ENCODE measurements at regions not wholly inside any gene's neighbourhood (a gene's known extent, or its start where the extent isn't known, plus 50 kb on each side); places are given as distances from the start of the nearest gene placed in this dataset.

DNA sequence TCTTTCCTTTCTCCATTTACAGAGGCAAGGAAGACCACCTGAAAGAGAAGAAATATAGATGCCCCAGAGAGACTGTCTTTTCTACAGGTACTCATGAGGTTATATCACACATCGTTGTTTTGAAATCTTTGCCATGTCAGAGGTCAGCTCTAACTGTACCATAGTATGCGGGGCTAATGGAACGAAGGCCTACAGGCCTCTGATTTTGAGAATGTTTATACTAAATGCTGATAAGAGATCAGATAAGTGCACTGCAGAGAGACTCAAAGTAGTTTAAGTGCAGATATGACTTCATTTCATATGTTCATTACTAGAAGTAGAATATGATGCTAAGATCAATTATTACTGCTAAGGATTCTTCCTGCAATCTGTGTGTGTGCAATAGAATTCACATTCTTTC lies 1005.0 kb downstream of the GALC start:
- Histone ChIP-seq H3K4me3 (no peak overlapping the region), H3K36me3 (no peaks in the 10 kb centered on the region), H3K27me3 (no peaks in the 10 kb centered on the region), H3K9me3 (no peaks in the 10 kb centered on the region), H3K27ac (no peak overlapping the region), H3K4me1 (no peaks in the 10 kb centered on the region)
- no peak for TF ChIP-seq POLR2A (IDR thresholded peaks at IDR 0.05)
- TF ChIP-seq, protein P1, sequence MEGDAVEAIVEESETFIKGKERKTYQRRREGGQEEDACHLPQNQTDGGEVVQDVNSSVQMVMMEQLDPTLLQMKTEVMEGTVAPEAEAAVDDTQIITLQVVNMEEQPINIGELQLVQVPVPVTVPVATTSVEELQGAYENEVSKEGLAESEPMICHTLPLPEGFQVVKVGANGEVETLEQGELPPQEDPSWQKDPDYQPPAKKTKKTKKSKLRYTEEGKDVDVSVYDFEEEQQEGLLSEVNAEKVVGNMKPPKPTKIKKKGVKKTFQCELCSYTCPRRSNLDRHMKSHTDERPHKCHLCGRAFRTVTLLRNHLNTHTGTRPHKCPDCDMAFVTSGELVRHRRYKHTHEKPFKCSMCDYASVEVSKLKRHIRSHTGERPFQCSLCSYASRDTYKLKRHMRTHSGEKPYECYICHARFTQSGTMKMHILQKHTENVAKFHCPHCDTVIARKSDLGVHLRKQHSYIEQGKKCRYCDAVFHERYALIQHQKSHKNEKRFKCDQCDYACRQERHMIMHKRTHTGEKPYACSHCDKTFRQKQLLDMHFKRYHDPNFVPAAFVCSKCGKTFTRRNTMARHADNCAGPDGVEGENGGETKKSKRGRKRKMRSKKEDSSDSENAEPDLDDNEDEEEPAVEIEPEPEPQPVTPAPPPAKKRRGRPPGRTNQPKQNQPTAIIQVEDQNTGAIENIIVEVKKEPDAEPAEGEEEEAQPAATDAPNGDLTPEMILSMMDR (IDR thresholded peaks at IDR 0.05): no peak
- ATAC-seq (no peak), DNase-seq (no peak)
- intact Hi-C loops (cut with DNase I): no loop called here
- 24% methylated on average over 3 of the region's 3 CpGs for WGBS (ENCODE audit: insufficient coverage, low coverage, low lambda C conversion rate, missing lambda C conversion rate)

DNA sequence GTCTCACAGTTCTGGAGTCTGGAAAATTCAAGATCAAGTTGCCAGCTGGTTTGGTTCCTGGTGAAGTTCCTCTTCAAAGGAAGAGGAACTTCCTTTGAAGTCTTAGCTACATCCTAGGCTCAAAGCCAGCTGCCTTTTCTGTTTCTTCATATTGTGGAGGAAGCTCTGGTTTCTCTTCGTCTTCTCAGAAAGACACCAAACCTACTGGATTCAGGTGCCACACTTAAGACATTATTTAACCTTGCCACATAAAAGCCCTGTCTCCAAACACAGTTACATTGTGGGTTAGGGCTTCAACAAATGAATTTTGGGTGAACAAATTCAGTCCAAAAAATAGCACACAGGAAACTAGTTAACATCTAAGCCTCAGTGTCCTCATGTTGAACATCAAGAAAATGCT lies 1019.8 kb downstream of the GALC start:
- DNase-seq (no peak), ATAC-seq (no peak)
- intact Hi-C loops (cut with DNase I): no loop called here
- Histone ChIP-seq H3K4me3 (no peak overlapping the region), H3K4me1 (no peaks in the 10 kb centered on the region), H3K27me3 (no peaks in the 10 kb centered on the region), H3K9me3 (no peaks in the 10 kb centered on the region), H3K36me3 (no peaks in the 10 kb centered on the region), H3K27ac (no peak overlapping the region)
- 58% methylated on average over 1 of the region's 1 CpG for WGBS (ENCODE audit: insufficient coverage, low coverage, low lambda C conversion rate, missing lambda C conversion rate)
- TF ChIP-seq POLR2A (IDR thresholded peaks at IDR 0.05): no peak
- TF ChIP-seq, protein P1 (IDR thresholded peaks at IDR 0.05): no peak

DNA sequence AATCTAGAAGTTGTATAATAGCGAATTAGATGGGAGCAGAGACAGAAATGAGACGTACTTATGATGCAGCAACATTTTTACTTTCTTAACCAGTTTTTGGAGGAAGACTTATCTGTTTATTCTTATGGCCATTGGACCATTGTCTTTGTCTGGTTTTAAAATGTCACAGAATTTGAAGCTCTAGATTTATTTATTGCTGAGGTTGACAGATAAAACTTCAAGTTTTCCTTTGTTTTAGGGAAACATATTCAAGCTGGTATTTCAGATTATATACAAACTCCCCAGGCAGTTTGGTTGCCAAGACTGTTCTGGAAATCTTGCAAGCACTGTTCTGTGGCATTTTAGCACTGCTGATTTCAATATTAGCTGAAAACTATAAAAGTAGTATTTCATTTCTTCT lies 1021.7 kb downstream of the GALC start:
- Histone ChIP-seq H3K27ac (no peak overlapping the region), H3K4me3 (no peak overlapping the region), H3K27me3 (no peaks in the 10 kb centered on the region), H3K36me3 (no peaks in the 10 kb centered on the region), H3K4me1 (no peaks in the 10 kb centered on the region), H3K9me3 (no peaks in the 10 kb centered on the region)
- 46% methylated on average over 2 of the region's 2 CpGs for WGBS (ENCODE audit: insufficient coverage, low coverage, low lambda C conversion rate, missing lambda C conversion rate)
- TF ChIP-seq, protein P1 (IDR thresholded peaks at IDR 0.05): no peak
- no peak for TF ChIP-seq POLR2A (IDR thresholded peaks at IDR 0.05)
- ATAC-seq (no peak), DNase-seq (no peak)
- intact Hi-C loops (cut with DNase I): no loop called here

DNA sequence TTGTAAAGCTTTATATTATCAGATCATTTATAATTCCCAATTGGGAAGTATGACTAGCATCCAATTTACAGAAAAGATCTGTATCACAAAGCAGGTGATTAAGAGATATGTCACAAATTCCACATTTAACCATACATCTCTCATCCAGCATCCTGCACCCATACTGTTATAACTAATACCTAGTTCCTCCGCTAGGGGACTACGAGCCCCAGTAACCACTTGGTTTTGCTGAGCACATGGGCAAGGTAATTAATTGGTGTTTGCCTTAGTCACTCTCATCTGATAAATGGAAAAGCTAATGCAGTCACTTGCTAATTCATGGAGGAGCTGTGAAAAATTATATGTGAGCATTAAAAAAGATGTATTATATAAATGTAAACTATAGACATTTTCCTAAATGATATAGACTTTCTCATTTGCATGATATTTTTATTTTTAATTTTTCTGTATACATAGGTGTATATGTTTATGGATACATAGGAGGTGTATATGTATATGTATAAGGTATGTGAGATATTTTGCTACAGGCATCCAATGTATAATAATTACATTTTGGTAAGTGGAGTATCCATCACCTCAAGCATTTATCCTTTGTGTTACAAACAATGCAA lies 1031.8 kb downstream of the GALC start:
- ATAC-seq: peak in 2 of 4 donors; percentile 32 to 47
- intact Hi-C loops (cut with DNase I): no loop called here

More for the DNA sequence above, 1031.8 kb downstream of the GALC start:
- Histone ChIP-seq H3K27me3 (no peaks in the 10 kb centered on the region), H3K27ac (no peak overlapping the region), H3K4me1 (no peaks in the 10 kb centered on the region), H3K36me3 (no peaks in the 10 kb centered on the region), H3K9me3 (no peaks in the 10 kb centered on the region), H3K4me3 (no peak overlapping the region)
- TF ChIP-seq, protein P1 (IDR thresholded peaks at IDR 0.05): peak; percentile 16 to 41 (median 31)
- no peak for TF ChIP-seq POLR2A (IDR thresholded peaks at IDR 0.05)
- 61% methylated on average over 2 of the region's 2 CpGs for WGBS (ENCODE audit: insufficient coverage, low coverage, low lambda C conversion rate, missing lambda C conversion rate)
- DNase-seq: no peak

Data from right lobe of liver (tissue), 6 donors.